SK-N-SH (cell line): ENCODE measurements at regions not wholly inside any gene's neighbourhood (a gene's known extent, or its start where the extent isn't known, plus 50 kb on each side); places are given as distances from the start of the nearest gene placed in this dataset.

Source experiments
- EP300 ChIP-seq, 2 experiments: IDR thresholded peaks; 2 replicates each; pipeline versions ENCODE4 v1.4.0 to v1.6.1; 2012; ENCODE audit warnings: borderline replicate concordance in 1 of 2, low read depth in 1 of 2, low read length in 1 of 2
- JUND ChIP-seq: IDR thresholded peaks from 2 replicates; pipeline ENCODE4 v1.4.0; 2012
- TAF1 ChIP-seq: IDR thresholded peaks from 2 replicates; pipeline ENCODE4 v1.6.1; 2012; ENCODE audit warnings: low read depth, mild to moderate bottlenecking, low read length, moderate library complexity, borderline replicate concordance

DNA sequence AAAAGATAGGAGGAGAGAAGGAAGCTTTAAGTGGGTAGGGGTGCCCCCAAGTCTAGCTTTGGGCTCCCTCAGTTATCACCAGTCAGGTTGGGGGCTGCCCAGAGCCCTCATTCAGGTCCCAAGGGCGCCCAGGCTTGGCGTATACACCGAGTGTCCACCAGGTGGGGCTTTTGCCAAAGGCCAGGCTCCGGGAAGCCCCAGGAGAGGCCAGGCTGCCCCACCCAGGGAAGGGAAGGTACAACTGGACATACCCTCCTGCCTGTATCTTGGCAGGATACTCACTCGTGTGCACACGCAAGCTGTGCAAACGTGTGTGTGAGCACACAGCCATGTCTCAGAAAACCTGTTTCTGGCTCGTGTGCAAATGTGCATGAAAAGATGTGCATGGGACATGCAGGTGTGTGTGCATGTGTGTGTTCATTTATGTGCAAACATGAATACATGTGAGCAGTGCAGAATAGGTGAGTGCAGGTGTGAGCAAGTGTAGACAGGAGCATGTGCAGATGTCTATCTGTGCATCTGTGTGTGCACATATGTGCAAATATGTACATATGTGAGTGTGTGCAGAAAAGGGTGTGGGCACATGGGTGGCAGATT, 103.9 kb upstream of the MYL2 start:
- TF ChIP-seq TAF1 (no peak), JUND (no peak), EP300 (IDR thresholded peaks at IDR 0.05; ENCODE audit: borderline replicate concordance in 1 of 2, low read depth in 1 of 2, low read length in 1 of 2) (no peak)
